ENCODE measurements at regions not wholly inside any gene's neighbourhood (a gene's known extent, or its start where the extent isn't known, plus 50 kb on each side); places are given as distances from the start of the nearest gene placed in this dataset.
"Not testable (repeated sequence)": the region's sequence is repeated elsewhere in the genome, so short reads cannot be mapped to it uniquely, and the experiment has no call there.

DNA sequence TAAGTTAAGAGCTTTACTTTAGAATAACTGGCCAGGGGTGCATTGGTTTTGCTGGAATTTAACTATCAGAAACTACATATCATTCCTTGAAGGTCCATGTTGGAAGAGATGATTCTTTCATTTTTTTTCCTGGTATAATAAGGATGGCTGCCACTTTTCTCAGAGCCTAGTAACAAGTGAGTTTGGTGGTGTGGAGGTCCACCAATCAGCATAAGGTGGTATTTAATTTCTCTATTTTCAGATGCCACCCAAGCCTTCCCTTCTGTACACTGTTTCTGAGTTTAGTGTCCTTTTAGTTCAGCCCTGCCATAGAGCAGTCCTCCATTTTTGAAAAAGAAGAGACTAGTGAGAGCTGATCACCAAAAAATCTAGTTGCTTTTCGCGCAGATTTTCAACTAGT is 386.3 kb downstream of the USP25 start:
- DNase-seq, result no peak

DNA sequence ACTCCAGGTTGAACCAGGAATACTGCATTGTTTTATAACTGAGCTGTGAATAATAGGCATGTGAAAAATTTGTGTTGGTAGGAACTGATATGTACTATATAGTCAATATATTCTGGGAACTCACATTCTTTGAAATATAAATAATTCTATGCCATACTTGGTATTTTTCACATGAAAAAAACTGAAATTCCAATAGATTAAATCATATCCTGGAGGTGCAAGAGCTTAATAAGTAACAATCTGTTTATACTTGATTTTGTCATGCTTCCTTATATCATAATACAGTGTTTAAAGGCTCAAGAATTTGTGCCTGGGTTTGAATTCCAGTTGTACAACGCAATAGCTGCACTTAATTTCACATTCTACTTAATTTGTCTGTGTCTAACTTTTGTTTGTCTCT is 387.0 kb downstream of the USP25 start:
- peak in 1 of 3 donors; percentile 62 for DNase-seq

DNA sequence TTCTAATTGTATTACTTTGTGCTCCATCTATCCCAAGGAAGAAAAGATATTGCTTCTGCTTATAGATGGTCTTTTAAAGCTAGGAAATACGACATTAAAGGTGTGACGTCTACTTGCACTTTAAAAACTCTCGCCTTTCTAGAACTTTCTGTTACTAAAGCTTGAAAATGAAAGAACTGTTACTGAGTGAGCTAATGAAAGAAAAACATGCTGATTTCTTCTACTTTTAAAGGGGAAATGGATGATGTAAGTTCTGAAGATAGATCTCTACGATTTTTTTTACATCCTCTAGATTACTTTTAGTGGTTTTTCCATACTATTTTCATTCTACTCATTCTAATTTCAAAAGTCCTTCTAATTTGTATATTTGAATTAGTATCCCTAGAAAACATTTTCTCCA is 387.5 kb downstream of the USP25 start:
- peak in 1 of 3 donors; percentile 23 for DNase-seq

DNA sequence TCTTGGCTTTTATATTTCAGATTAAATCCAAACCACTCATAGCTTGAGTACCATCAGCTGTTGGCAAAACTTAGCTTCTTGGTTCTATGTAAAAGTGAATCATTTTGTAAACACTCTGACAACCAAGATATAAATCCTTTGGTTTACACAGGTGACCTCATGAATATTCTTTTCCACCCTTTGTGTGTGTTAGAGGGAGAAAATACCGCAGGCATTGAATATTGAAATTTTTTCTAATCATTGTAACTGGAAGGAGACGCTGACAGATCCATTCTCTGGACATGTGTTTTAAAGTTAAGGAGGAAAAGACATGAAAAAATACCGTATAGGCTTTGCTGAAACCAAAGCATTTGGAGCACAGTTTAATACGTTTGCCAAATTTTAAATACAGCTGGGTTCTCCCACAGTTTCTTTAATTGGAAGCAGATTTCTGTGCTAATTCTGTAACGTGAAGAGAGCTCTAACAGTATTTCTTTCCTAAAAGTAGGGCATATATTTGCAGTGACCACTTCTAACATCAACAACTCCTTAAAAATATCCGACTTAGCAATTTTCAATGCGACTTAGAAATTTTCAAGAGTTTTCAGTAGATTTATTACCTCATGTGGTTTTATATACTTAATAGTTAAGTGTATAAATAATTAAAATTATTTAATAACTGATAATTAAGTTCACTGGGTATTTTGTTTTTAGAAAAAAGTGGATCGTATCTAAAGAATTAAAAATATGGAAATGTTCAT is 388.2 kb downstream of the USP25 start:
- peak; percentile 71 to 89 (median 88) for DNase-seq

DNA sequence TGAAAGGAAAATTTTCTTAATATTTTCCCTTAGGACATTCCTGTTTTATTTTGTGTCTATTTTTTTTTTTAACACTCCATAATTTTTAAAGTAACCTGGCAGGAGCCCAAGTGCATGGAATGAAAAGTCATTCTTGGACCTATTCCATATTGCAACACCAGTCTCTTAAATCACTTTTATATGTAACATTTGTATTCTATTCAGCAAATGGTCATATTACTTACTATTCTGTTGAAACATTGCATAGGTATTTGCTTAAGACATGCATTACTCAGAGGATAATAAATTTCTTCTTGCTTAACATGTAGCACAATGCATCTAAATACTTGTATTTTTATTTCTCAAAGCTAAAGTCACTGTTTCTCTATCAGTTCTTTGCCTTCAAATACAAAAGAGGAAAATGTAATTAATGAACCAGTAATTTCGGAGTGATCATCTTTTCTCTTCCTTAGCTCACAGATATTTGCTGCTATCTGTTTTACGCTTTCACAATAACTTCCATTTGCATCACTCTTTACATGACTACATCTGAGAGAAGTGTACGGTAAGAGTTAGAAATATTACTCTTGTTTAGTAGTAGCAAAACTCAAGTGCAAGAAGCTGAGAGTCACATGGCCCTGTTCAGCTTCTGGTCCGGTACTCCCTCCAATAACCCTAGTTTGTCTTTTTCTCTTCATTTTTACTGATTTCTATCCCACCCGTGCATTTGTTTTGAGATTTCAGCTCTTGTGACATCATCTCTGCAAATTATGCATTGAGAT is 394.8 kb downstream of the USP25 start:
- DNase-seq, result peak; percentile 59 to 88 (median 84)

DNA sequence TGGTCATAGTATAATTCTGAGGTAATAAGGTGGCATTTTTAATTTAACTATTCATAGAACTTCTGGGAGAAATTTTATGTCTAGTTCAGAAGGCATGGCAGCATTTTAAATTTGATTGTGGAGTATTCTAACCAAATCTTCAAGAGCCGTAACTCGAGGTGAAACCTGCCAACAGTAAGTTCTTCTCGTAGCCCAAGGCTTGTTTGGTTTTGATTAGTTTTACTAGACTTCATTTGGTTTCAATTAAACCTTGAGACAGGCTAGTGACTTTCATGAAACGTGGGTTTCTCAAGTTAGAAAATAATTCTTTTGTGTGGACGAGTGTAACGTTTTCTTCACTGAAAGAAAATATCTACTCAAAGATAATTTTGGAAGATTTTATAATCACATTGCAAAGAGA is 395.5 kb downstream of the USP25 start:
- peak in 2 of 3 donors; percentile 25 to 51 for DNase-seq

DNA sequence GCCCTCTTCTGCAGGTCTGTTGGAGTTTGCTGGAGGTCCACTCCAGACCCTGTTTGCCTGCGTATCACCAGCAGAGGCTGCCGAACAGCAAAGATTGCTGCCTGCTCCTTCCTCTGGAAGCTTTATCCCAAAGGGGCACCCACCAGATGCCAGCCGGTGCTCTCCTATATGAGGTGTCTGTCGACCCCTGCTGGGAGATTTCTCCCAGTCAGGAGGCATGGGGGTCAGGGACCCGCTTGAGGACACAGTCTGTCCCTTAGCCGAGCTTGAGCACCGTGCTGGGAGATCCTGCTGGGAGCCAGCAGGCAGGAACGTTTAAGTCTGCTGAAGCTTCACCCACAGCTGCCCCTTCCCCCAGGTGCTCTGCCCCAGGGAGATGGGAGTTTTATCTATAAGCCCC is 402.7 kb downstream of the USP25 start:
- not testable (repeated sequence) for DNase-seq

DNA sequence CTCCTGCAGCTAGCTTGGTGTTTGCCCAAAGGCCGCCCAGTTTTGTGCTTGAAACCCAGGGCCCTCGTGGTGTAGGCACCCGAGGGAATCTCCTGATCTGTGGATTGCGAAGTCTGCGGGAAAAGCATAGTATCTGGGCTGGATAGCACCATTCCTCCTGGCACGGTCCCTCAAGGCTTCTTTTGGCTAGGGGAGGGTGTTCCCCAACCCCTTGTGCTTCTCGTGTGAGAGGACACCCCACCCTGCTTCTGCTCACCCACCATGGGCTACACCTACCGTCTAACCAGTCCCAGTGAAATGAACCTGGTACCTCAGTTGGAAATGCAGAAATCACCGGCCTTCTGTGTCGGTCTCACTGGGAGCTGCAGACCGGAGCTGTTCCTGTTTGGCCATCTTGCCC is 403.5 kb downstream of the USP25 start:
- DNase-seq, result no peak

DNA sequence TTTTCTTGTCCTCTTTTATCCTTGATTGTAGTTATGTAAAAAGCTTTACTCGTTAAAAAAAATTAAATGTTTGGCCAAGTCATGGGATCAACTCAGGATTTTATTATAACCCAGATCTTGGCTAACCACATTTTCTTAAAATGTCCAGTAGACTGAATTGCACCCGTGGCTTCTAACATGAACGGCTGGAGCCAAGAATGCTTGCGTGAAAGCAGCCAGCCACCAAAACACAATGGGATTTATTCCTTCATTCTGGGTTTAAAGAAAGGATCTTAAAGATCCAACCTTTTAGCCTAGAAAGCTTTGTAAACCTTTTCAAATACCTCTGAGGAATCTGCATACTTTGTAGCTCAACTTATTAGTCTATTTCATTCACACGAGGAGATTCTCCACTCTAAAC is 404.4 kb downstream of the USP25 start:
- DNase-seq, result peak in 1 of 3 donors; percentile 17

DNA sequence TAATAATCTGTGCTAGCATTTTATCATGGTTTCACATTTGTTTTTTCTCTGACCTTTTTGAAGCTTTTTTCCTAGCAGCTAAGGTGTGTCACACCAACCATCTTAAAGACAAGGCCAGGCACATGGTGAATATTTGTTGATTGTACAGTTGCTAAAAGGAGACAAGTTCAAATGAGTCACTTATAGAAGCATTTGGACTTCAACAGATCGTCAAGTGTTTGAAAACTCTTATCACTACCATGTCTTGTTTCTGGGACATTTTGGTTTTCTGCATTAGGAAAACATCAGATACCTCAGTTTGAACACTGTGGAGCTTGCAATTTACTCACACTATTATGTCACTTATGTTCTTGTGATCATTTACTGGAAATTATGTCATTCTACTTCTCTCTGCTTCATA is 407.3 kb downstream of the USP25 start:
- DNase-seq, result no peak

DNA sequence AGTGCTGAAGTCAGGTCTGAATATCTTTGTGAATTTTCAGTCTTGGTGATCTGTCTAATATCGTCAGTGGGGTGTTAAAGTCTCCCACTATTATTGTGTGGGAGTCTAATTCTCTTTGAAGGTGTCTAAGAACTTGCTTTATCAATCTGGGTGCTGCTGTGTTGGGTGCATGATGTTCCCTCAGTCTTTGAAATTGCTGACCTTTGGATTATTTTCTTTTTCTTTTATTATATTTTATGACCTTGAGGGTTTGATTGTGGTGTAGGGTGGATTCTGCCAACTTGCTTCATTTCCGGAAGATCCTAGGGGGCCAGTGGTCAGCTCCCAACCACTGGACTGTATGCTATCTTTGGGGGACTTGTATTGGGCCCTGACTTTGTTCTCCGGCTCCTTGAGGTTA is 415.3 kb downstream of the USP25 start:
- DNase-seq, result no peak

DNA sequence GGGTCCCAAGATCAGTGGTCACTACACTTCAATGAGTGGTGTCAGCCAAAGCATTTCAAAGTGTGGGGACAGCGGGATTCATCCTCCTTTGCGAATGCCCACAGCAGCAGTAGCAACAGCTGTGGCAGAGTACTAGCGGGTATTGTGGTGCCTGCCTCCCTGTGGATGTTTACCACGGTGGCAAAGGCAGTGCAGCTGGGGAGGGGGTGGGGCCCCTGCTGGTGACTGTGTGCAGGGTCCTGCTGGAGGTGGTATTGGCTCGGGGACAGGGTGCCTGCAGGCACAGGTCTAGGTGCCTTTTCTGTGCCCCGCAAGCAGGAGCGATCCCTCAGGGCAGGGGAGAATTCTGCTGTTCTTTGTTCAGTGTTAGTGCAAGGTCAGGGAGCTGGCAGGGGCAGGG is 415.7 kb downstream of the USP25 start:
- no peak for DNase-seq

DNA sequence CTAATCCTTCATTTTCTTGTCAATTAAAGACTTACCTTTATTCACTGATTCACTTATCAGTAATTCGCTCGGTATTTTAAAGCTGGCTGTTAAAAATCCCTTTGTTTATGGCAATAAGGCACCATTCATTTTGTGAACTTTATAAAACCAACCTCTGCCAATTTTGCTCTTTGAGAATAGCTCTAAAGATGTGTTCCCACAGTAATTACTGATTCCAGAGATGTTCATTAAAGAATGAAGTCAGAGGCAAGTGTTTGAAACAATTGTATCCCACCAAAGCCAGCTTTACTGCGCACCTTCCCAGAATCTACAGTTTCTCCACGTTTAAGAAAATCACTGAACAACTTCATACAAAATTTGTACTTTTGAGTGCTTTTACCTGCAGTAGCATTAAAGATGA is 424.5 kb downstream of the USP25 start:
- DNase-seq, result no peak

DNA sequence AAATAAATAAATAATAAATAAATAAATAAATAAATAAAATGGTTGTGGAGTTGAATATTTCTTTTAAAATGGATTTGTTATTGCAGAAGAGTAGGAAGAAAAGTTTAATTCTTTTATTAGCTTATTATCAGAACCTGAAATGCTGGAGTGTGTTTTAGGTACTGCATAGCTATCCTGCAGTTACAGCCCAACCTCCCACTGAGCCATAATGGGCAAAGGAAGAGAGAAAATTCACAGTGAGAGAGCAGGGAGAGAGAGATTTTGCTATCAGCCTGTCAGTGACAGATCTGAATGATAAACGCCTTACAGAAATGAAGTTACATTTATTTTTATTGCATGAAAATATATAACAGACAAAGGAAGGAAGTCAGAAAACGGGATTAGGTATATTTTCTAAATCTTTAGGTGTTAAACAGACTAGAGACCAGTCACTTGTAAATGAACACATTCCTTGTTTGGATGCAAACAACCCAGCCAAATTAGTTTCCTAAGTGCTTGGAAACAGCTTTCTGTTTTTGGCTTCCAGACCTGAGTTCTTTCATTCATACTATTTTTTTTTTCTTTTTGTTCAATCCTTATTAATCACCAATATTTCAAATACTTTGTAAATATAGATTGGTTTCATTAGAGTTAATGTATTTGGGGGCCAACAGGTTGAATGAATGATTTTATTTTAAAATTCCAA is 425.3 kb downstream of the USP25 start:
- DNase-seq, result no peak

DNA sequence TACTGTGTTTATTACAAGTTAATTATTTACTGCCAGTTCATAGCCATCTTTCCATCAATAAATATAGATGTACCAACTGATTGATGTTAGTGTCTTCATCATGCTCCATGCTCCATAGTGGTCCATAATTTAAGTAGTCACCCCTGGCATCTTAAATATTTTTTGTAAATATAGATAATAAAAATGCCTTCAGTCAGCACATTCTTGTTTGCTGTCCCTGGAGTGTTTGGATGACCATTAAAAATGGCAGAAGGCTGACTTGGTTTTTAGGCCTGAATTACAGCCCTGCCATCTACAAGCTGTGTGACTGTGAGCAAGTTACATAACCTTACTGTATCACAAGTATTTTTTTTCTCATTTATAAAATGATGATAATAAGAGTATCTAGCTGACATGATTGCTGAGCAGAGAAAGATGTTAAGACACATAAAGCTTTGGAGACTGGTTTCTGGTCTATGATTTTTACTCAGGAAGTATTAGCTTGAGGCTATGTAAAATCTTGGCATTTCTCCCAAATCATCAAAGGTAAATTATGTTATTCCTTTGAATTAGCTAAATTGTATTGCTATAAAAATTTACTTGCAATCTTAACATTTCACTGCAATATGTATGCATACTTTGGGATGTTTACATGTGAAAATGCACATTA is 427.2 kb downstream of the USP25 start:
- no peak for DNase-seq

DNA sequence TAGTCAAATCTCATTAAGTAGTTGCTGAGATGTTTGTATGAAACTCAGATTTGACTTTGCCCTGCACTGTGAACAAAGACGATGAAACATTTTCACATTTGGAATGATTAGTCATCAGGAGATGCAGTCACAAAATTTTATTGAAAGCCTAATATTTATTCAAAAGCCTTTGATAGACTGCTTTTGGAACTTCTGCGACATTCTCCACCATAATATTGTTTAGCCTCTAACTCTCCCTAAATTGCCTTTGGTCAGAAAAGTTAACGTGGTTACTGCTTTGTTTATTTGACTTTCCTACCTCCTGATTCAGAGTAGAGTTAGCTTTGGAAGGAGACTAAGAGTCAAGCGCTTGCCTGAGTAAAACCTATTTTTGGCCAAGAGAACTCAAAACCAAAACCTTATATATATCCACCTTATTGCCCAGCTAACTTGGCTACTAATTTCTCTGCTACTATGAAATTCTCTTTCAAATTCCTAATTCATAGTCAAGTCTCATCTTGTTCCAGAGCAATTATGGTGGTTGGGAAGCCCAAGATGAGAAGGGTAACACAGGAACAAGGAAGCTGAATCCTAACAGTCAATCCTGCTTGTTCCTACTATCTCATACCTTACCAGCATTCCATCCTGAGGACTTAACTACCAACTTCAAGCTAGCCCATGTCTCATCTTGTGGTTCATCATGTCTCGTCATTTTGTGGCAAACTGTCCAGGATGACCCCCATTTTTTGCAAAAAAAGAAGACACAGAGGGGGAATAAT is 429.6 kb downstream of the USP25 start:
- DNase-seq, result no peak

DNA sequence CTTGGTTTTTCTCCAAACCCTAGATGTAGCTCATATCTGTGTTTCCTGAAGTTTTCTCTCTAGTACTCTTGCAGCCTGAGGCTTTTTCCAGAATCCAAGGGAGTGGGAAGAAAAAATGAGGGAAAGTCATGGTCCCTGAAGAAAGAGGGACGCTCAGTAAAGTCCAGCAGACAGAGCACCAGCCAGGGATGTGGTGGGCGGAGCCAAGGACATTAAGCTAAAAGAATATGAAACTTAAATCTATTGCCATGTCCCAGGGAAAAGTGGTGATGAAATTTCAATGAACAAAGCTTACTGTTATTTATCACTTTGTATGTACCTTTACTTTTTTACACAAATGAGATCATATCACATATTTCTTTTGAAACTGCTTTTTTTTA is 430.2 kb downstream of the USP25 start:
- DNase-seq, result no peak

DNA sequence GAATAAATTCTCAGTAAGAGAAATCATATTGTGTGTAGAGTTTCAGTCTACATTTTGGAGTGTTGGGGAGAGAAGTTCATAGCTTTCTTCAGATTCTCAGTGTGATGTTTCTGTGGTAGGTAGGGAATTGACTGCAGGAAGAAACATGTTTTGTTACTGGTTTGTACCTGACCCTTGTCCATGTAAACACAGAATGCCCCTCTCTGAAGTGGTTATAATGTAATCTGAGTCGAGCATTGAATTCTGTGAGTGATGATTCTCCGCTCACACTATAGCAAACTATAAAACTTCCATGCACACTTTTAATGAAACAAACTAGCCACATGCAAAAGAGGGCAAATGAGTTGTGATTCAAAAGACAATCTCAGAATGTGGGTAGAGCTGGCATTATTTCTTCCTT is 433.2 kb downstream of the USP25 start:
- no peak for DNase-seq

DNA sequence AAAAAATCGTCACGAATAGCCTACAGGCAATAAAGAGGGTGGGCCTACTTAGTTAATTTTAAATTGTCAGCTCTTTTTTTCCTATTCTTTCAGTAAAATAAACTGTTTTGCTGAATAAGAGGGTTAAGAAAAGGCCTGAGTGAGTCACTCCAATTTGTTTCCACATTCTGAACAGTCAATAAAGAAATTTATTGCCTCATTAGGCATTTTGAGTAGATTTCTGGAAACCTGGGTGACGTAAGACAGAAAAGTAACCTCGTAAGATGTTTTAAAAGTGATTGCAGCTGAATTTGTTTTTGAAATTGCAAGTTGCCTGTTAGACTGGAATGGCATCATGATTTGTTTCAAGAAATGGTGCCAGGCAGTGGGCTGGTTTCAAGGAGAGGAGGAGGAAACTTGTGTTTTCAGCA is 439.3 kb downstream of the USP25 start:
- no peak for DNase-seq

DNA sequence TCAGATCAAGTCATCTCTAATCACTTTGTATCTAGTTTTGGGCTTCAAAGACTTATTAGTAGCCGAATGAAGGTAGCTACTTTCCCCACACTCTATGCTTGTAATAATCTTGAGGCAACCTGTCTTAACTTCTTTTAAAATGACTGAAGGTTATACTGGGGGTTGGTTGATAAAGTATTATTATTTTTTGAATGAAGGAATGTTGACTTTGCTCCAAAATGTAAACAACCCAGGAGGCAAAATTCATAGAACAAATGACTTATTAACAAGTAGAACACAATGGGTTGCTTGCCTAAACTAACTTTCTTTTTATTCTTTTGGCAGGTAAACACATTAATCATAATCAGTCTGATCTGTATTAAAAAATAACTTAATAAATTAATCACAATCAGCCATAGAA is 440.0 kb downstream of the USP25 start:
- no peak for DNase-seq

DNA sequence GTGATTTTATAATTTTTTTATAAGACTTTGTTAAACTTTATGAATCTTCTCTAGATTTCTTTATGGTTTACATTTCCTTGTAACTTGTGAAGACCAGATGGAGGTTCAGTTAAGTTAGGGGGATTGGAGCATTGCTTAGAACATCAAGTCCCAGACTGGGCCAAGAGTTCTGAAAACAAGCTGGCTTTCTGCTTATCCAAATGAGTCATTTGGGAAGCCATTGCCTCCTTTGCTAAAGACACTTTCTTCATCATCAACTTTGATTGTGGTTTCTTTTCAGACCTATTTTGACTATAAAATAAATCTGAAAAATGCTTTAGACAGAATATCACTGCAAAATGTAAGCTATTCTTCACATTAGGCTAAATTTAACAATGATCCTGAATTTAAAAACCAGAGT is 446.8 kb downstream of the USP25 start:
- DNase-seq, result no peak

DNA sequence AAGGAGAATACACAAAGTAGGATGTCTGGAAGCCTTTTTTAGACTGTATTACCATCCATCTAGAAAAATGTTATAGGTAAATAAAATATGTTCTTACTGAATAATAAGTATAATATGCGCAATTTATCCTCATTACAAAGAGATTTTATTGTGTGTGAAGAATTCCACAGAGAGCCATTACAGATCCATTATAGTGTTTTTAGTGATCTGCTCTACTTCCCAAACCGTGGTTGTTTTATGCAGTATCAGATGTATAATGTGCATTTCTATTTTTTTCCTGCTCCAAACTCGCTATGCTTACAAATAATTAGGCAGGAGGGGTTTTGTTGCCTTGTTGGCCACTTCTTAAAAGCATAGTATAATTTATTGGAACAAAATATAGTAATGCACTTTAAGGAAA is 447.8 kb downstream of the USP25 start:
- DNase-seq, result no peak
